ENCODE measurements at regions not wholly inside any gene's neighbourhood (a gene's known extent, or its start where the extent isn't known, plus 50 kb on each side); places are given as distances from the start of the nearest gene placed in this dataset.

GRCh38 chr20:7022597-7022996 is 255.1 kb downstream of the BMP2 start:
- TF ChIP-seq EZH2phosphoT487 (IDR thresholded peaks at IDR 0.05; ENCODE audit: insufficient read depth, low read depth) = no peak
- TF ChIP-seq EZH2 (IDR thresholded peaks at IDR 0.05; ENCODE audit: insufficient read depth, poor library complexity, severe bottlenecking) = no peak

All from GM23248 (cell line).